Stimulated activated CD4-positive, alpha-beta T cell treated with anti-CD3 and anti-CD28 coated beads, Interleukin-2, amount 100 ng/mL, for 48 hours (primary cell): ENCODE measurements at regions not wholly inside any gene's neighbourhood (a gene's known extent, or its start where the extent isn't known, plus 50 kb on each side); places are given as distances from the start of the nearest gene placed in this dataset.

ENCODE experiments used
- DNase-seq, 2 donors: peaks; one replicate each; pipeline ENCODE4 v3.0.0-alpha.2; 2020

GRCh38 chr9:1434811-1435210 is 384.7 kb downstream of the DMRT2 start:
- DNase-seq: no peak

DNA sequence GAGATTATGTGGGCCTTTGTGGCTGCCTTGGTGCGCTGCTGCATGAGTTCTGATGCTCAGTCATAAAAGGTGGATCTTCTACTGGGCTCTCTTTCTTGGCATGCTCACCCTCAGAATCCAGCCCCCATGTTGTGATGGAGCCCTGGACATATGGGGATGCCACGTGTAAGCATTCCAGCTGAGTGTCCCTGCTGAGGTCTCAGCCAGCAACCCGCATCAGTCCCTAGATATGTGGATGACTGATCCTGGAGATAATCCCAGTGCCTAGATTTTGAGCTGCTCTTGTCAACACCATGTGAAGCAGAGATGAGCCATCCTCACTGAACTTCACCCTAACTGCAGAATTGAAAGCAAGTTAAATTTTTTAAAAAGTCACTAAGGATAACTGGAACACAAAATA is 390.1 kb downstream of the DMRT2 start:
- DNase-seq: no peak

GRCh38 chr9:1442105-1442504 is 391.9 kb downstream of the DMRT2 start:
- DNase-seq: no peak

DNA sequence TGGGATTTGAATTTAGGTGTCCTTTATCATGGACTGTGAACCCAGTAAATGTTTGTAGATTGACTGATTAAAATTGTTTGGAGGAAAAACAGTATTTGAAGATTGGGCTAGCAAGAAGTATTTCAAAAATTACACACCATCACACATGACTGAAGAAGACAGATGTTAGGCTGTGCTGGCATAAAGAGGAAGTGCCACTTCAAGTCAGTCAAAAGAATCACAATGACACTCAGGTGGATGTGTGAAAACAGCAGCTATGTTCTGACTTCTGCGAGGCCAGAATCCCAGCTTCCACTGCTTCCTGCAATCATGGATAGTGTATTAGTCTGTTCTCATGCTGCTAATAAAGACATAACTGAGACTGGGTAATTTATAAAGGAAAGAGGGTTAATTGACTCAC is 393.3 kb downstream of the DMRT2 start:
- no peak for DNase-seq

DNA sequence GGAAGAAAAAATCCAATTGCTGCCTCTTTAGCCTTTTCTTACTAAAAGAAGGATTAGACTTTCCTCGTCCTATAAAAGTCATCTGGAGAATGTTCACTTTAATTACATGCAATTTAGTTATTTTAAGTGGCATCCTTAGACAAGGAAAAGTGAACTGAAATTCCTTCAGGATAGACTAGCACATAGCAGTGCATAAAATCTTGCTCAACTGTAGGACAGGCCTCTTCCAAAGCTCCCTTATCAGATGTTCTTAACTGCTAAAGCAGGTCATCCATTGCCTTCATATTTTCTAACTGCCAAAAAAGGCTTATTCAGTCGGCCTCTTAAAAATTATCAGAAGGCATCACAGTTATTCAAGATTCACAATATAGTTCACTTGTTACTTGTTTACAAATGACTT is 396.5 kb downstream of the DMRT2 start:
- no peak for DNase-seq

GRCh38 chr9:1453636-1454035 is 403.5 kb downstream of the DMRT2 start:
- DNase-seq: no peak

DNA sequence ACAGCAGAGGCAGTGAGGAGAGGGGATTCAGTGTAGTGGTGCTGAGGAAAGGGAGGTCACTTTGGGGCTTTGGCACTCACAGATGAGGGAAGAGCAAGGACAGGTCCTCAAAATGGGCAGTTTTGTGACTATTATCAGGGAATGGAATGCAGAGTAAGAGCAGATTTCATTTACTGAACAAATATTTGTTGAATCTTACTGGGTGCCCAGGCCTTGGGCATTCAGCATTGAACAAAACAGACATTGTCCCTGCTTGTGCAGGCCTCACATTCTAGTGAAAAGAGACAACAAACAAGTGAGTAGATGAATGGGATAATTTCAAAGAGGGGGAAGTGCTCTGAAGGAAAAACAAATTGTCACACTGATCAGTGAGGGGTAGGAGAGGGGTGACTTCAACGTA is 404.1 kb downstream of the DMRT2 start:
- no peak for DNase-seq

DNA sequence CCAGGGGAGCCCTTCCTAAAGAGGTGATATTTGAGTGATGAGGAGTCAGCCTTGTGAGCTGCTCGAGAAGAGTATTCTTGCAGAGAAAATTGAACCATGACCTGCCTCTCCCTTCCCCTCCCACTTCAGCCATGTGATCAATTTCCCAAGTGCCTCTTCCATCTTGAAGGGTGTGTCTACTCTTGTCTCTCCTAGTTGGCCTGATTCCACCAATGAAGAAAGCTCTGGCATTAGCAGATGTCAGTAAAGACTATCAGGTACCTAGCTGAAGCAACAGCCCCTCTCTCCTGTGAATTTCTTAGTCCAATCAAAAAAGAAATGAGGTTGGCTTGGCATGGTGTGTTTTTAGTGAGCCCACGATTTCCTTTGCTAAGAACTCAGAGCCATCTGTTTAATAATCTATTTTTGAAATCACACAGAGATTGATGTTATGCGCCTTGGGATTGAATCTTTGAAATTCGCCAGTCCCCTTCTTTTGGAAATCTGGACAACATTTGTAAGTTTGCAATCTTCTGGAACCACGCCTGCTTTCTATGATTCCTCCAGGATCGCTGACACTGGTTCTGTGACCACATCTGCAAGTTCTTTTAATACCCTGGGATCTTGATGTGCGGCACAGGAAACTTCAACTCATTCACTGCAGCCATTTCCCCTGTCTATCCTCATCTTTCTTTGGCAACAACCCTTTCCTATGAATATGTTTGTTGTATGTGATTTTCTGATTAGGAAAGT is 404.6 kb downstream of the DMRT2 start:
- no peak for DNase-seq

DNA sequence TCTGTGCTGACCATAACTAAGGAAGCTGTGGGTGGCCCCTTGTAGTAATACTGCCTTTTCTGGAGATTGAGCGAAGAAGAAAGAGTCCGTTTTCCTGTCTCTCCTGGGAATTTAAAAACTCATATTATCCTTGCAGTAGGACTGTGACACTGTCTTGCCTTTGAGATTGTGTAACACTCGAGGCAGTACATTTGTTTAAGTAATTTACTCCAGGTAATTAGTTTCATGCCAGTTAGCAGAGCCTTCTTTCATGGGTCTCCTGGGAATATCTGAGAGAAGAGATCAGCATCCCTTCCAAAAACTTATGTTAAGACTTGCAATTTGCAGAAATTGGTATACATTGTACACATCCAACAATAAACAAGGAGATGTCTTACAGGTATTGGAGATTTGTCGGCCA is 405.6 kb downstream of the DMRT2 start:
- no peak for DNase-seq

DNA sequence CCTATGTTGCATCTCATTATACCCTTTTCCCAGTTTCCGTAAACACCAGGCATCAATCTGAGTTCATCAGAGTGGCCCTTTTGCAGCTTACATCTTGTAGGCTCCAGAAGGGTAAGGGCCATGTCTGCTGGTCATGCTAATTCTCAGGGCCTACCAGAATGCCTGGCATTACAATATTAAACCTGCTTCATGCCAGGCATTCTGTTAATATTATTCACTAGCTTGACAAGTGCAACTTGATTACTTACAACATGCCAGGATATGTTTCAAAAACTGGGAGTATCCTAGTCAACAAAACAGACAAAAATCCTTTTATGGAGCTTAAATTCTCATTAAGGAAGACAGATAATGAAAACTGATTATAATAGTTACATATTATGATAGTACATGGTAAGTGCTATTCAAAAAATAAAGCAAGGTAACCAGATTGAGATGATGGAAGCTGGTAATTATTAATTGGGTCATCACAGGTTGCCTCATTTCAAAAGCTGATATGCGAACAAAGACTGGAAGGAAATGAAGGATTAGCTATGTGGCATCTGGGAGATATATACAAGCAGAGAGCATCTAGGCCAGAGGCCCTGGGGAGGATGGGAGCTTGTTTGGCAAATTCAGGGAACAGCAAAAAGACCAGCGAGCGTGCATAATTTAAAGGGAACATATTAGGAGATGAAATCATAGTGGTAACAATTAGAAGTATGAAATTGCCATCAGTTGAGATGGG is 406.3 kb downstream of the DMRT2 start:
- no peak for DNase-seq

DNA sequence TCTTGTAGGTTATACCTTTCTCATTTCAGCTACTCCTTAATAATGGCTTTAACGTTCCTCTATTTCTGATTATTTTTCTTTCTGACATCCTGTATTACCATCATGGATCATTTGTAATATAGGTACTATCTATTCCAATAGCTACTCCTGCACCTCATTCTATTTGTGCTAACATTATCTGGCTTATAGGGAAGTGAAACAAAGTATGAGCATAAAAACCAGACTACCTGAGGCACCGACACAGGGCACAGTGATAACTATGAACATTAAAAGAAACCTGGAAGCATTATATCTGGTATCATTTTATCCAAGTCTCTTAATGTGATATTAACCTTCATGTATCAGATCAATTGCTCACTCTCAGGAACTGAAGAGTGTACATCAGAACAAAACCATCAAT is 407.3 kb downstream of the DMRT2 start:
- no peak for DNase-seq

DNA sequence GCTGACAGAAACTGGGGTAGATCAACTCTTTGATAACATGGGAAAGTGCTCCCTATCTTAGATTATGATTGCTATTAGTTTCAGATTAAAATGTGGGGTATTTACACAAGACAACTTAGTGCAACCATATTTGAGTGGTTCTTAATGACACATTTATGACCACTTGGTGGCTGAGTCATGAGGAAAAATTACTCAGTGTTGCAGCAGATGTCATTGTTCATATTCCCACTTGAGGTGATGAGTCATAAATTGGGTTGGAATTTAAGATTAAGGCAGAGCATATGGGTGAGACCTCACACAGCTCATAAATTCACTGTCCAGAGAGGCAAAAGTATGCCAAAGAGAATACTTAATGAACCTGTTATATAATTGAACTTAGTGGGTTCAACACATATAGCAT is 408.3 kb downstream of the DMRT2 start:
- no peak for DNase-seq

- DNase-seq: no peak
These were observed 410.1 kb downstream of the DMRT2 start for GRCh38 chr9:1460143-1460769.

GRCh38 chr9:1461812-1462211 is 411.7 kb downstream of the DMRT2 start:
- no peak for DNase-seq

DNA sequence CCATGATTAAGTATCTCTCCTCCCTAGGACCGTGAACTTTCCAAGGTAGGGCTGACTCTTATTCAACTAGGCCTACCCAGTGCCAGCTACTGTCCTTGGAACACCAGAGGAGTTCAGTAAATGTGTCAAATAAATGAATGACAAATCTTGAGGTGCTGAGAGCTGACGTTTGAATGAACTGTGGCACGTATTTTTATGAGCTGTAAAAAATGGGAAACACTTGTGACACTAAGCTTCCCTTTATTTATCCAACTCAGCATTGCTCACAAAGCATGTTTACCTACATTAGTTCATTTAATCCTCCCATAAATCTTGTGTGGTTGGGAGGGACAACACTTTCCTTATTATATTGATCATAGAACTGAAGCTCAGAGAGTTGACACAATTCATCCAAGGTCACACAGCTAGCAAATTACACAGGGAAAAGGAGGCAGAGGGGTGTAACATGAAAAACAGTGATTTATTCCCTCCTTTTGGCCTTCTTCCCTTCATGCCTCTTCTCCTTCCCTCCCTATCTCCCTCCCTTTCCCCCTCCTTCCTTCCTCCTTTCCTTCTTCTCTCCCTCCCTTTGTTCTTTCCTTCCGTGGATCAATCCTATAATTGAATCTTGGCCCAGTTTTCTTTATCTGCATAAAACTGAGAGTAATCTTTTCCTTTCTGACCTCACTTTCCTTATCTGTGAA is 412.6 kb downstream of the DMRT2 start:
- no peak for DNase-seq

GRCh38 chr9:1469996-1470395 is 419.8 kb downstream of the DMRT2 start:
- no peak for DNase-seq

GRCh38 chr9:1473956-1474634 is 423.9 kb downstream of the DMRT2 start:
- DNase-seq: no peak

- DNase-seq: no peak
These were observed 424.5 kb downstream of the DMRT2 start for GRCh38 chr9:1474671-1475070.

- DNase-seq: no peak
These were observed 440.4 kb downstream of the DMRT2 start for GRCh38 chr9:1490341-1491232.

DNA sequence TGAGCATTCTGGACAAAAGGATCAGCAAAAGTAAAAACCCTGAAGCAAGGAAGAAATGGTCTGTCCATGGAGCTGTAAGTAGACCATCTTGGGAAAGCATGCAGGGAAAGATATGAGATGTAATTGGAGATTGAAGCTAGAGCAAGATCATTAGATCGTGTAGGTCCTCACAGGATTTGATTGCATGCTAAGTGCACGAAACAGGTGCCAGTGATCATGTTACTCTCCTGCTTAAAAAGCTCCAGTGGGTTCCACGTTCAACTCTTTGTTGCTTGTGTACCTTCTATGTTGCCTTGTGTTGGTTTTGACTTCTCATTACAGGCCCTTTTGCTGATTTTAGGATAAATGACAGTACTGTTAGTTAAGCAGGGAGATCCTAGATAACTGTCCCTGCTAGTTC is 442.0 kb downstream of the DMRT2 start:
- no peak for DNase-seq

DNA sequence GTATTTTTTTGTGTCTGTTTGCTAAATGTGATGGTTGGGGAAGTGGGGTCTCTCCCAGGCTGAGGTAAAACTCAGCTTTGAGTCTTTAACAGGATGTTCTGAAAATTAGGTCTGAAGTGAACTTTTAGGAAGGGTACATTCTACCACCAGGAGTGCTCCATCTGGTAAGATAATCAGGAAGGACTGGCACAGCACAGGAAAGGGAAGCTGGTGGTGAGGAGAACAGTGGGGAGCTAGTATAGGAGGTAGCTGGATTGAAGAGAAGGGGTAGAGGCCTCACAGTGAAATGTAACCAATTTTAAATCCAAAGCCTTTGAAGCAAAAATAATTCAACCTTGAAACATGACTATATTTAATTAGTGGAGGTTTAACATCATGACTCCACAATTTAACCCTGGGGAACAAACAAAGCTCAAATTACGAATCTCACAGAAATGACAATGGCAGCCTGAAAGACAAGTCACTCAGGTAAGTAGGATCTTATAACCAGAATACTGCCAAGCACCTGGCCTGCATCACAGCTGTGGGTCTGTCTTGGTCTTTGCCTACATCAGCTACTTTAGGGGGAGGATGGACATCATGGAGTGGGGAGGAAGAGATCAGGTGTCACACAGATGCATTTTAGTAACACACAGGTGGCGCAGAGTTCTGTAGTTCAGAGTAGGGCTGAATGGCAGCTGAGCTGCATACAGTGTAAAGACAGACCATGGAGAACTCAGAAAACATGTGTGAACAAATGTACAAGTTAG is 445.3 kb downstream of the DMRT2 start:
- no peak for DNase-seq
